NCI-H524 treated with DMSO at 0.1 percent for 48 hours (cell line): ENCODE measurements at regions not wholly inside any gene's neighbourhood (a gene's known extent, or its start where the extent isn't known, plus 50 kb on each side); places are given as distances from the start of the nearest gene placed in this dataset.

Experiments
- DNase-seq: peaks from one replicate; lab custom pipeline; 2025; lab: John Stamatoyannopoulos, UW

GRCh38 chr2:190785334-190785733, 95.3 kb upstream of the GLS start:
- no peak for DNase-seq

DNA sequence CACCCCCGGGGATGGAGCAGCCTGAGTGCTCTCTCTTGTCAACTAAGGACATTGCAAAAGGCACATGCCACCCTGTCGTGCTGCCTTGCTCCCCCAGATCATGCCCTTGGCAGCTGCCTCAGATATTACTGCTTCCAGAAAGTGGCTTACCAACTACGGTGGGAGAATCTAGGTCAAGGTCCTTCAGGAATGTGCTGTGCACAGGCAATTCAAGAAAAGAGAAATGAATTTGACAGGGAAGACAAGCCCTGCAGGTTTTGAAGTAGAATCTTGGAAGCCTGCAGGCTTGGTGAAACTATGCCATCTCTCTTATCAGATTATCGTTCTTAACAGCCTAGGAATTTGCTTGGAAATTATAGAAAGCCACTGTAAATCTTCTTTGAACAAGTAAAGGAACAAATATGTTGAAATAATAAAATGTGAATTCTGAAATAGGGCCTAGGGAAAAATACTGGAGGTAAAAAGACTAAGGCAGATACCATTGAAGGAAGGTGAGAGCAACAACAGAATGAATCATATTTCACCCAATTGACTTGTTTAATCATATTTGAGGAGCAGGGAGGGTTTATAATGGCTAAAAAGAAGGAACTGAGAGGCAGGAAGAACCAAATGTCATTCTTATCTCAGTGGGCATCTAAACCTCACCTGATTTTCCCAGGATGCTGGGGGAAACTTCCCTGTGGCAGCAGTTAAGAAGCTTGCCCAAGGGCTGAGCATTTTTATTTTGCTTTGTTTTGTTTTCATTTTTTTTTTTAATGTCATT, 94.0 kb upstream of the GLS start:
- DNase-seq, result no peak

DNA sequence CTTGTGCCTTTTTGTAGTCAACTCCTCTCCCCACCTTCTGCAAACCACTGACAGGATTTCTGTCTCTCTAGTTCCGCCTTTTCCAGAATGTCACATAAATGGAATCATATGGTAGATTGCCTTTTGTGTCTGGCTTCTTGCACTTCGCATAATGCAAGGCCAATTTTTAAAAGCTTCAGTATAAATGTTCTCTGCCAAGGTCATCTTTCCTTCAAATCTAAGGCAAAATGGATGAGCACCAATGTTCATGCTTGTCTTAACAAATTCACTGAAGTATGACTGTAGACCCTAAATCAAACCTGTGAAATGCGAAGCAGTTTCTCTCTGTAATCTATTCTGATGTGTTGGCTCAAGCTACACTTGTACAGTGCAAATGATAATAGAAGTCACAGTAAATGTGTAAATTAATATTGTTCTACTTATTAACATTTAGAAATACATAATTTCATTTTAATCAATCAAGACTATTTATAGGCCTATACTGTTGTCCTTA, 92.8 kb upstream of the GLS start:
- no peak for DNase-seq

DNA sequence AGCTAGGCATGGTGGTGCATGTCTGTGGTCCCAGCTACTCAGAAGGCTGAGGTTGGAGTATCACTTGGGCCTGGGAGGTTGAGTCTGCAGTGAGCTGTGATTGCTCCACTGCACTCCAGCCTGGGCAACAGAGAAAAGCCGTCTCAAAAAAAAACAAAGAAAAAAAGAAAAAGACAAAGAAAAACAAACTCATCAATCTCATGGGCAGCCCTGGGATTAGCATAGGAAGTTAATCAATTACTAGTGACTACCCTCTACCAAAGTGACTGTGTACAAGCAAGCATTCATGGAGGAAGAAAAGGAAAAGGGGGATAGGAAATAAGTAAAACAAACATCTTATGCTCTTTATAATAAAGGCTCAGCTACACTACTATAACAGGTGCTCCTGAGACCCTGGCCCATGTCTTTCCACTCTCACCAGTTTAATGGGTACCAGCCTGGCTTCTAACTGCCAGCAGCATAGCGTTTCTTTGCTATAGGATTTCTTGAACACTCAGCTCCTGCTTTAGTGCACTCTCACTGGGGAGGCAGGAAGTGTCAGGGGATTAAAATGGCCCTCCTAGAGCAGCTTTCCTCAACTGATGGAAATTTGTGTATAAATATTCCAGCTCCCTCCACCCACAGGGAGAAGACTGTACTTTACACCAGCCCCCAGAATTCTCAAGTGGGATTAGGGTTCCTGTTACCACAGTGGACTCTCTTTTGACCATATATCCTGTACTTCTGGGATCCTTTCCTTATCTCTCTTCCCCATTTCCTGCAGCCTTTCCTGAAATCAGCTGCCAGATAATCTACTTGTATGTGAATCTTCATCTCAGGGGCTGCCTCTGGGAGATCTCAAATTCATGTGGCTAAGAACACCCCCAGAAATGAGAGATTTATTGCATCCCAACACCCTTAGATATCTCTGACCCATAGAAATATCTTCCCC, 91.3 kb upstream of the GLS start:
- no peak for DNase-seq

GRCh38 chr2:190791347-190791975, 89.2 kb upstream of the GLS start:
- no peak for DNase-seq

DNA sequence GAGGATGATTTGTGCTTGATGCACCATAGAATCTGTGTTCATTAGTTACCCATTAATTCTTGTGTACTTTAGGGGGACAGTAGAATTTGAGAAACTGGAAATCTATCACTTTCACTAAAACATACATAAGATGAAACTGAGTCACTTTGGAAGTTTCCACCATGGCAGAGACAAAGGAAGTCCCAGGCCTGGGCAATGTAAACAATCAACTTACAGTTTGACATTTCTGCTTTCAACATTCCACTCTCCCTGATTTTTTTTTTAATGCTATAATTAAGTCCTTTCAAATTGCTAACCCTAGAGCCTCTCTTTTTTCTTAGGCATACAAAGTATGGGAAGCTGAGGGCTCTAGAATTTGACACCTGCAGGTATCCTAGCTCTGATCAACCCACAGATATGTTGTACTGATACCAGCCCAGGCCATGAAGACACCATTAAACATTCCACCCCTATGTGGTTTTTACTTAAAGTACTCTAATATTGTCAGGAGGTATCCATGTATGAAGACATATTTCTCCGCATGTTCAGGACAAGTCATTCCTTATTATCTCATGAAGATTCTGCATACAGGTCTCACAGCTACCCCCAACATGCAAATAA, 88.5 kb upstream of the GLS start:
- DNase-seq, result no peak

DNA sequence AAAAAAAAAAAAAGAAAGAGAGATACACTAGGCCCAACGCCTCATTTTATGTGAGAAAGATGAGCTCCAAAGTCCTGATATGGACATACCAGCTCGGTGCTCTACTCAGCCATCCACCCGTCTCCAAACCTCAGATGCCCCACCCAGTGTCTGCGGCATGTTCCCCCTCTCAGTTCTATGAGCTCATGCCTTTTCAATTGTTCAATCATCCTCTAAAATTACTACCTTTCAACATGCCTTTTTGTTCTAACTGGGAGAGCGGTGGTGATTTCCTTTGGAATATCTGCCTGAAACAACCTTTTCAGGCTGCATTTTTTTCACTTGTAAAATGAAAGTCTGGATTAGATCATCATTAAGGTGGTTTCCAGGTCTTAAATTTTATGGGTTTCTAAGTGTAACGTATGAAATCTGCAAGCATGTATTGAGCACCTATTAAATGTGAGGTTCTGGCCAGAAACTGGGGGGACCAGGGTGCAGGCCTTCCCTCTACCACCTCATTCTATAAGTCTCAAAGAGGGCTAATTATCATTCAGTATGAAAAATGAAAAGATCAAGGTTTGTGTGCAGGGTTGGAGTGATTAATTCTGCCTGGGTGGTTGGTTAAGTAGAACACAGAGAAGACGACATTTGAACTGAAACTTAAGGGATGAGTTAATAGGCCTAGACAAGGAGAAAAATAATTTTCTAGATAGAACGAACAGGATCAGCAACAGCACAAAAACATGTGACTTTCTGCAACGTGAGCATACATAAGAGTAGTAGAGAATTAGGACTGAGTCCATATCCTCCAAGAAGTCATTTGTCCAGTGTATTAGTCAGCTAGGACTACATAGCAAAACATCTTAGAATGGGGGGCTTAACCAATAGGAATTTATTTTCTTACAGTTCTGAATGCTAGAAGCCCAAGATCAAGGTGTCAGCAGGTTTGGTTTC, 87.4 kb upstream of the GLS start:
- DNase-seq, result no peak

DNA sequence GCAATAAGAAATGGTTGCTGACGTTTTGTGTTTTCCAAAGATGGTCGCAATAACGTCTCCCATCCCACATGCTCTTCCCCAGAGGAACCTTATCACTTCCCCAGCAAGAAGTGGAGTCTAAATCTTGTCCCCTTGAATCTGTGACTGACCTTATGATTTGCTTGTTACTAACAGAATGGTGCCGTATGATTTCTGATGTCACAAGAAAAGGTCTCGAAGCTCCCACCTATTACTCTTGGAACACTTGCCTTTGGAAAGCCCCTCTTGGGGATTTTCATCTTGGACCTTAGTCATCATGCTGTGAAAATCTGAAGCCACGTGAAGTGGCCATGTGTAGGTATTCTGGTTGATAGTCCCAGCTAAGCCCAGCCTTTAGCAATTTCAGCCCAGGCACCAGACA, 86.2 kb upstream of the GLS start:
- no peak for DNase-seq

- DNase-seq, result no peak
These were observed 85.8 kb upstream of the GLS start for GRCh38 chr2:190794790-190795189.

DNA sequence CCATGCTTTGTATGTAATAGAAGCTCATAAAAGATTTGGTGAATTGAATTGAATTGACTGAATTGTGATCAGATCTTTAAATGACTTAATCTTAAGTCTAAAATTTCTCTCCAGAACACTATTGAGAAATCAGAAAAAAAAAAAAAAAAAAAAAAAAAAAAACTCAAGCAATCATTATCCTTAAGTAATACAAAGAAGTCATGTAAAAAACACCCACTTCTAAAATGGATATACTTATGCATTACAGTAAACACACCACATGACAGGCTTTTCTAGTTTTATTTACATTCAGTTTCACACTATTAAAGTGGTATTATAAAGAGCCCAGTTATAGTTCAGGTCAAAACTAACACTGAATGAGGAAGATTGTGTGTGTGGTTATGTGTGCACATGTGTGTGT, 84.9 kb upstream of the GLS start:
- no peak for DNase-seq

DNA sequence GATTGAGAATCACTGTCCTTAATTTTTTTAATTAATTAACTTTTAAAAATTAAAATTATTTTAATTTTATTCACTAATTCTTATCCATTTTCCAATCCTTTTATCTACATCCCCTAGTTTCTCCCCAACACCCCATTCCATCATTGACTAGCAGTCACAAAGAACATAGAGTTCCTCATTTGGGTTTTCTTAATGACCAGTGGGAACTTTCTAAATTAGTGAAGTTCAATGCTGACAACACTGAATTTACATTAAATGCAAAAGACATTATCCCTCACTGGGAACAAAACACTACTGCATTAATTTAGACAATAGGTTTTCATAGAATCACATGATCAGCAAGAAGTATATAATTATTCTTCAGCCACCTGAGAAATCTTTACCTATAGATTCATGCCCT, 80.6 kb upstream of the GLS start:
- no peak for DNase-seq

DNA sequence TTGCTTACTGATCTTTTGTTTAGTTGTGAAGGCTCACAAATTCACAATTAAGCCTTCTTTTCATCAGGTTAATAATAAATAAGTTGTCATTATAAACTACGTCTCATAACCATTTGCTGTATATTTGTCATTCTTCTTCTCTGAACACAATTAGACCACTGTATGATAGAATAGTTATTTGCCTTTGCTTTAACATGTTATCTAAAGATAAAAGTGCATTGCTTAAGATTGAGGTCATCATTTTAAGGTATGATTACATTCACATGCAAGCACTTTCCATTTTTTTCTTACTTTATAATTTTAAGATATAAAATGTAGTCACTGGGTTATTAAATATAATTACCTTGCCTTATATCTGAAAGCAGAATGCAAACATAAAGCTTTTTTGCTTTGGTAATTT, 80.1 kb upstream of the GLS start:
- no peak for DNase-seq

- no peak for DNase-seq
These were observed 78.5 kb upstream of the GLS start for GRCh38 chr2:190802129-190802528.

DNA sequence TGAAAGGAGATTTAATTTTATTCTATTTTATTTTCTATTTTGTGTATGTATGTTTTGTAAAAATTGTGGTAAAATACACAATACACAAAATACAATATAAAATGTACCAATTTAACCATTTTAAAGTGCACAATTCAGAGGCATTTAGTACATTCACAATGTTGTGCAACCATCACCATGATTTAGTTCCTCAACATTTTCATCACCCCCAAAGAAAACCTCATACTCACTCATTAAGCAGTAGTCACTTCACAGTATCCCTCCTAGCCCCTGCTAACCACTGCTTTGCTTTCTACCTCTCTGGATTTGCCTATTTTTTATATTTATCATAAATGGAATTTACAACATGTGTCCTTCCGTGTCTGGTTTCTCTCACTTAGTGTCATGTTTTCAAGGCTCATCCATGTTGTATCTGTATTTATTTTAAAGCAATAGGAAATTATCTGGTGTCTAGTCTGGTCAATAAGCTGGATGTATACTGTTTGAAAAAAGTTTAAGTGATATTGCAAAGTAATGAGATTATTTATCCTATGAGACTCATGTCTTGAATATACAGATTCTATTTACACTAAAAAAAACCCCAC, 77.9 kb upstream of the GLS start:
- no peak for DNase-seq

DNA sequence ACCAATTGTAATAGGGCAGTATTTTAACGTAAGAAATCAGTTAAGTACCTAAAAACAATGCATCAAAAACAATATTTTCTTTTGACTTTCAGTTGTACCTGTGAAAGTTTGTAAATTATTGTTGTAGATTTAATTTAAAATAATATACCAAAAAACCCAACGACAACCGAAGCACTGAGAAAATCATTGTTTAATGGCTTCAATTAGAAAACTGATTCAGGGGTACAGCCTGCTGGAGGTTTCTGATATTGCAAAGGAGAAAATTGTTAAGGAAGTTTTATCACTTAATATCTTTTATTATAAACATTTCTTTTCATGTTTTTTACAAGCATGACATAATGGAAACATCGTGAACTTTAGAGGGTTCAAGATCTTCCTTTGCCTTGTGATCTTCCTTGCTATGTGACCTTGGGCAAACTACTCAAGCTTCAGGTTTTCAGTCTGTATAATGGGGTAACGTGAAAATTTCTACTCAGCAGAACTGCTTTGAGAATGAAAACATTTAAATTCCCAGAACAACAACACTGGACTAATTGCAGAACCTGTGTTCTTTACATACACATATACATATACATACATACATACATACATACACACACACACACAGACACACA, 76.3 kb upstream of the GLS start:
- no peak for DNase-seq

DNA sequence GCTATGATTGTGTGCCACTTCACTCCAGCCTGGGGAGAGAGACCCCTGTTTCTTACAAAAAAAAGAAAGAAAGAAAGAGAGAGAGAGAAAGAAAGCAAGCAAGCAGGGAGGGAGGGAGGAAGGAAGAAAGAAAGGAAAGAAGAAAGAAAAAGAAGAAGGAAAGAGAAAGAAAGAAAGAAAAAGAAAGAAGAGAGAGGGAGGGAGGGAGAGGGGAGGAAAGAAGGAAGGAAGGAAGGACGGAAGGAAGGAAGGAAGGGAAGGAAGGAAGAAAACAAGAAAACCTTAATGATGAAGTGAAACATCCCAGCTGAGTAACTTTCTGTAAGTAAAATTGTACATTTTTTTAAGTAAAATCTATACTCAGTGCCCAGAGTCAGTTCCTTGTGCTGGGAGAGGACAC, 75.5 kb upstream of the GLS start:
- DNase-seq, result no peak

GRCh38 chr2:190805843-190806242, 74.8 kb upstream of the GLS start:
- DNase-seq, result no peak

DNA sequence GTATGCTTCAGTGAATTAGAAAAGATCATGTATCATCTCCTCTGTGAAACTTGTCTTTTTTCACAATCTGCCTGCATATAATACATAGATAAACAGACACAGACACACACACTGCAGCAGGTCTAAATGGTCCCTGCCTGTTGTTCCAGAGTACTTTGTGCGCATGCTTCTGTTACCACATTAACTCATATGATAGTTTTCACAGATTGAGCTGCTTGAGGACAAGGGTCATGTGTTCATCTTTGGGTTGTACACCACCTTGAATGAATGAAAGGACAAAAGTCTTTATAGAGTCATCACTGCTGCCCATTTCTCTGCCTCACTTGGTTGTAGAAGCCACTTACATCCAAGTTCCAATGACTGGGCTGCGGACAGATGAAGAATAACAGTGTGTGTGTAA, 72.7 kb upstream of the GLS start:
- DNase-seq, result no peak

DNA sequence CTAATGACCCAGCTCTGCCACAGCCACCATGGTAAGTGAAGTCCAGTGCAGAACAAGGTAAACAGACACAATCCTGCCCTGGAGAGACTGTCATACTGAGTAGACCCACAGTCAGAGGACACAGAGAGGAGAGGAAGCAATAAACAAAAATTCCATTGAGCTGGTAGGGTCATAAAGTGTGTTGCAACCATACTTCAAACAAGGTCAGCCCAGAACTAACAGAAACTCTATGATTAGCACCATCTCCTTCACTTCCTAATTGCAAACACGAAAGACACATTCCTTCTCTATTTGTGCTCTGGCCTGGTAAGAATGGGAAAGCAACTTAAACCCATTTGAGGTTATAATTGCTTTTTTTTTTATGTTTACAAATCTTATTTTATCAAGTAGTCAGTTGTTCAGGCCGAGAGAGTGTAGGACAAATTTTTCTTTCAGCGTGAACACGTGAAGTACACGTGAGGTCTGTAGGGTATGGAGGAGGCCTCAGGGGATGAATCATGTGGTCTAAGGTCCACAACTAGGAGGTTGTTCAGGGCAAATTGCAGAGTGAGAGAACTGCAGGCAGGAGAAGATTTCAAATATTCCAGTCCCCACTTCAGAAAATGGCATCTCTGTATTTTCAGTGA, 71.4 kb upstream of the GLS start:
- no peak for DNase-seq
